Gastroesophageal sphincter (tissue), 3 donors: ENCODE measurements at regions not wholly inside any gene's neighbourhood (a gene's known extent, or its start where the extent isn't known, plus 50 kb on each side); places are given as distances from the start of the nearest gene placed in this dataset.

Experiments
- EP300 ChIP-seq: sonication (generic); formaldehyde crosslinking; IDR thresholded peaks from one replicate; pipeline ENCODE4 v1.6.1; 2017; ENCODE audit warnings: antibody characterized with exemption, mild to moderate bottlenecking
- POLR2A ChIP-seq, 2 donors: fragments of 450-650 bp; IDR thresholded peaks; one replicate each; pipeline ENCODE4 v1.6.1; 2017; ENCODE audit warnings: antibody characterized with exemption in 2 of 2, mild to moderate bottlenecking in 2 of 2, moderate library complexity in 1 of 2
- TF ChIP-seq, protein P1 (sequence below), 4 experiments: fragments of 200-600 bp in 2 of 4; fragments of 450-650 bp in 2 of 4; sonication (generic) in 1 of 4; IDR thresholded peaks; one replicate each; pipeline ENCODE4 v1.5.1; 2017 to 2019; ENCODE audit warnings: antibody characterized with exemption in 4 of 4, mild to moderate bottlenecking in 2 of 4, moderate library complexity in 2 of 4

DNA sequence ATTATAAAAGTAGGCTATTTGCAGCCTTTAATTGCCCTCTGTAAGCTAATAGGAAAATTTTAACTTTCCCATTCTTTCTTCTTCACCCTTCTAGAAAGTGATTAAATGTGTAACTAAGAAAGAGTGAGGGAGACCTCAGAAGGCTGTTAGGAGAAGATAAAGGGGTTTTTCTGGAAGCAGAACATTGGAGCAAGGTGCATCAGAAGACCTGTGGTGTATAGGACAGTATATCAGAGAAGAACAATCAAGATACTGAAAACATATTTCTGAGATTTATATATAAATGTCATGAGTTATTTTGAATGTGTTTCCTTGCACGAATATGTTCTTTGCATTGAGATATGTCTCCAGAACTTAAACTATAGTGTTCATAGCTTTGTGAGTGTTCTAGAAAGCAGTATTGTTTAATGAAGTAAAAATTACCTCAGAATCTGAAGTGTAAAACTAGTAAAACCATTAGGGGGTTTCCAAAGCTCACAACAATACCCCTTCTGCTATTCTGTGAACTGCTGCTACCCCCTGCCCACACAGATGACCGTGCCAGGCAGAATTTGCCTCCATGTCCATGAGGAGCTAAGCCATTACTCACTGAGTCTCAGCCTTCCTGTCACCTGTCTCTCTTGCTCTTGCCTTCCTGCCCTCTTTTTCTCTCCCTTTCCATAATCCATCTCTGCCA is 537.9 kb downstream of the EPHA4 start:
- TF ChIP-seq, protein P1, sequence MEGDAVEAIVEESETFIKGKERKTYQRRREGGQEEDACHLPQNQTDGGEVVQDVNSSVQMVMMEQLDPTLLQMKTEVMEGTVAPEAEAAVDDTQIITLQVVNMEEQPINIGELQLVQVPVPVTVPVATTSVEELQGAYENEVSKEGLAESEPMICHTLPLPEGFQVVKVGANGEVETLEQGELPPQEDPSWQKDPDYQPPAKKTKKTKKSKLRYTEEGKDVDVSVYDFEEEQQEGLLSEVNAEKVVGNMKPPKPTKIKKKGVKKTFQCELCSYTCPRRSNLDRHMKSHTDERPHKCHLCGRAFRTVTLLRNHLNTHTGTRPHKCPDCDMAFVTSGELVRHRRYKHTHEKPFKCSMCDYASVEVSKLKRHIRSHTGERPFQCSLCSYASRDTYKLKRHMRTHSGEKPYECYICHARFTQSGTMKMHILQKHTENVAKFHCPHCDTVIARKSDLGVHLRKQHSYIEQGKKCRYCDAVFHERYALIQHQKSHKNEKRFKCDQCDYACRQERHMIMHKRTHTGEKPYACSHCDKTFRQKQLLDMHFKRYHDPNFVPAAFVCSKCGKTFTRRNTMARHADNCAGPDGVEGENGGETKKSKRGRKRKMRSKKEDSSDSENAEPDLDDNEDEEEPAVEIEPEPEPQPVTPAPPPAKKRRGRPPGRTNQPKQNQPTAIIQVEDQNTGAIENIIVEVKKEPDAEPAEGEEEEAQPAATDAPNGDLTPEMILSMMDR (IDR thresholded peaks at IDR 0.05), result no peak
- TF ChIP-seq POLR2A (IDR thresholded peaks at IDR 0.05) (no peak), EP300 (no peak)
